Naive thymus-derived CD4-positive, alpha-beta T cell (primary cell): ENCODE measurements at regions not wholly inside any gene's neighbourhood (a gene's known extent, or its start where the extent isn't known, plus 50 kb on each side); places are given as distances from the start of the nearest gene placed in this dataset.
"Not testable (repeated sequence)": the region's sequence is repeated elsewhere in the genome, so short reads cannot be mapped to it uniquely, and the experiment has no call there.

Source experiments
- ATAC-seq: fragments of 150-1000 bp; cut with Tn5 transposase; 2 replicates; pipeline ENCODE4 v1.10.0; 2021; ENCODE audit warnings: mild to moderate bottlenecking, moderate library complexity
- CTCF ChIA-PET: fragments of 350-600 bp; sonication (Branson Sonifier 250); formaldehyde crosslinking; loops from one replicate; lab custom pipeline; 2021; ENCODE audit warnings: antibody characterized with exemption; lab: Charles Lee
- POLR2A ChIA-PET: fragments of 350-600 bp; sonication (Branson Sonifier 250); formaldehyde crosslinking; loops from one replicate; lab custom pipeline; 2021; ENCODE audit warnings: antibody characterized with exemption, inconsistent platforms; lab: Charles Lee
- DNase-seq, 9 donors: peaks; one replicate each; pipeline versions ENCODE4 v3.0.0 to v3.0.0-alpha.2; 2020 to 2022; ENCODE audit warnings: mixed read lengths in 1 of 9
- H3K27ac ChIP-seq: one replicate; pipeline ENCODE4 v1.7.0; 2013; ENCODE audit warnings: mild to moderate bottlenecking, low read depth, low read length, moderate library complexity
- H3K27me3 ChIP-seq, 2 donors: one replicate each; pipeline ENCODE4 v1.7.0; 2013; ENCODE audit warnings: low read length in 2 of 2, mild to moderate bottlenecking in 2 of 2, moderate library complexity in 2 of 2; ENCODE audit not compliant: control insufficient read depth in 2 of 2, insufficient read depth in 2 of 2
- H3K36me3 ChIP-seq, 3 experiments: 1 replicate in 2 of 3; 2 replicates in 1 of 3; pipeline ENCODE4 v1.7.0; 2013; ENCODE audit warnings: low read length in 3 of 3, mild to moderate bottlenecking in 3 of 3, moderate library complexity in 1 of 3; ENCODE audit not compliant: insufficient read depth in 3 of 3, control insufficient read depth in 2 of 3
- H3K4me1 ChIP-seq, 2 donors: one replicate each; pipeline ENCODE4 v1.7.0; 2013; ENCODE audit warnings: low read length in 2 of 2, mild to moderate bottlenecking in 2 of 2, moderate library complexity in 1 of 2; ENCODE audit not compliant: control insufficient read depth in 2 of 2, insufficient read depth in 2 of 2
- H3K4me3 ChIP-seq: 2 replicates; pipeline ENCODE4 v1.7.0; 2013; ENCODE audit warnings: mild to moderate bottlenecking, low read length
- H3K9me3 ChIP-seq, 3 experiments: 1 replicate in 2 of 3; 2 replicates in 1 of 3; pipeline ENCODE4 v1.7.0; 2013; ENCODE audit warnings: low read length in 3 of 3; ENCODE audit not compliant: control insufficient read depth in 2 of 3
- H3K27ac Mint-ChIP-seq, 9 donors: one replicate each; pipeline ENCODE4 v1.8.0; 2020 to 2022; ENCODE audit warnings: mixed read lengths in 9 of 9, mild to moderate bottlenecking in 8 of 9, moderate library complexity in 5 of 9, inconsistent platforms in 2 of 9
- H3K27me3 Mint-ChIP-seq, 5 donors: one replicate each; pipeline ENCODE4 v1.8.0; 2021 to 2022; ENCODE audit warnings: mixed read lengths in 5 of 5, mild to moderate bottlenecking in 1 of 5
- H3K36me3 Mint-ChIP-seq, 5 donors: one replicate each; pipeline ENCODE4 v1.8.0; 2020 to 2022; ENCODE audit warnings: mixed read lengths in 5 of 5, mild to moderate bottlenecking in 3 of 5, inconsistent platforms in 1 of 5
- H3K4me1 Mint-ChIP-seq, 7 donors: one replicate each; pipeline ENCODE4 v1.8.0; 2020 to 2022; ENCODE audit warnings: mixed read lengths in 7 of 7, mild to moderate bottlenecking in 3 of 7, inconsistent platforms in 1 of 7
- H3K4me3 Mint-ChIP-seq, 10 donors: one replicate each; pipeline ENCODE4 v1.8.0; 2020 to 2022; ENCODE audit warnings: mild to moderate bottlenecking in 10 of 10, mixed read lengths in 10 of 10, moderate library complexity in 6 of 10, inconsistent platforms in 2 of 10
- H3K9me3 Mint-ChIP-seq, 11 donors: one replicate each; pipeline ENCODE4 v1.8.0; 2020 to 2022; ENCODE audit warnings: mixed read lengths in 11 of 11, mild to moderate bottlenecking in 4 of 11, inconsistent platforms in 1 of 11, moderate library complexity in 1 of 11
- intact Hi-C, 2 donors: fragments of 100-400 bp; cut with micrococcal nuclease; formaldehyde crosslinking; loops; one replicate each; pipeline ENCODE4 v1.15.1; 2023

DNA sequence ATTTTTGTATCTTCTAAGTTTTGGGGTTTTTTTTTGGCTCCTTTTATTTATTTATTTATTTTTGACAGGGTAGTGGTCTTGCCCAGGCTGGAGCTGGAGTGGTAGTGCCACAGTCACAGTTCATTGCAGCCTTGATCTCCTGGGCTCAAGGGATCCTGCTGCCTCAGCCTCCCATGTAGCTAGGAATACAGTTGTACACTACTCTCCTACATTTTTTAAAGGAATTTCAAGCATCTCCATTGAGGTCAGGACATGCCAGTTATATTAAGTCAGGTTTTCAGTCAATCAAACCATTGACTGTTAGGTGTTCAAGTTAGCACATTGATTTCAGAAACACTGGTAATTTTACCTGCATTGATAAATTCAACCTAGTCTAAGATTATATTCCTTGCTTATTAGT, 480.5 kb upstream of the SPRY2 start:
- no peaks in the 10 kb centered on the region for H3K4me1 Mint-ChIP-seq
- intact Hi-C loops = no loop called here
- H3K27me3 Mint-ChIP-seq = no peaks in the 10 kb centered on the region
- ATAC-seq = no peak
- no peak overlapping the region for H3K4me3 ChIP-seq
- no peaks in the 10 kb centered on the region for H3K36me3 Mint-ChIP-seq
- no peaks in the 10 kb centered on the region for H3K36me3 ChIP-seq
- H3K9me3 ChIP-seq = no peaks in the 10 kb centered on the region
- peaks cover 0 to 17% (median 5%) of the 10 kb centered on the region in 11 donors for H3K9me3 Mint-ChIP-seq
- no peak overlapping the region for H3K27ac Mint-ChIP-seq
- no peak overlapping the region for H3K4me3 Mint-ChIP-seq
- H3K27me3 ChIP-seq = no peaks in the 10 kb centered on the region
- no peak for DNase-seq
- H3K27ac ChIP-seq = no peak overlapping the region
- ChIA-PET CTCF (no interaction called here), POLR2A (no interaction called here)
- H3K4me1 ChIP-seq = no peaks in the 10 kb centered on the region

DNA sequence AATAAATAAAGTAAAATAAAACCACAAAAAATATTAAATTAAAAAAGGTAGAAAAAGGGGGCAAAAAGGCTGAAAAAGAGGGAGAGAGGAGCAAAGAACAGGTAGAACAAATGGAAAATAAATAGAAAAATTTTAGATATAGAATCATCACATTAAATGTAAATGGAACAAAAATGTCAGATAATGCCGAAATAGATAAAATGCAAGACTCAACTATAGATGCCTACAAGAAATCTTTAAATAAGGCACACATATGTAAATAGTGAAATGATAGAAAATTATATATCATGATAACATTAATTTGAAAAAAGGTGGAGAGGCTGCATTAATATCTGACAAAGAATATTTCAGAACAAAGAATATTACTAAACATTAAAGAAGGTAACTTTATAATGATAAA, 477.1 kb upstream of the SPRY2 start:
- H3K27me3 Mint-ChIP-seq = no peaks in the 10 kb centered on the region
- no peaks in the 10 kb centered on the region for H3K27me3 ChIP-seq
- ATAC-seq = no peak
- no peaks in the 10 kb centered on the region for H3K9me3 ChIP-seq
- H3K27ac ChIP-seq = no peak overlapping the region
- no peak overlapping the region for H3K27ac Mint-ChIP-seq
- CTCF ChIA-PET = no interaction called here
- H3K4me1 Mint-ChIP-seq = no peaks in the 10 kb centered on the region
- H3K4me3 Mint-ChIP-seq = no peak overlapping the region
- H3K4me1 ChIP-seq = no peaks in the 10 kb centered on the region
- no peak overlapping the region for H3K4me3 ChIP-seq
- POLR2A ChIA-PET = no interaction called here
- peaks cover 0 to 12% (median 4%) of the 10 kb centered on the region in 11 donors for H3K9me3 Mint-ChIP-seq
- no peak for DNase-seq
- no peaks in the 10 kb centered on the region for H3K36me3 Mint-ChIP-seq
- H3K36me3 ChIP-seq = no peaks in the 10 kb centered on the region
- intact Hi-C loops = no loop called here

- no peak overlapping the region for H3K27ac Mint-ChIP-seq
- H3K36me3 Mint-ChIP-seq = no peaks in the 10 kb centered on the region
- H3K4me3 ChIP-seq = no peak overlapping the region
- H3K9me3 ChIP-seq = no peaks in the 10 kb centered on the region
- no peak overlapping the region for H3K4me3 Mint-ChIP-seq
- no peaks in the 10 kb centered on the region for H3K4me1 Mint-ChIP-seq
- CTCF ChIA-PET = no interaction called here
- ATAC-seq (no peak), DNase-seq (no peak)
- no peaks in the 10 kb centered on the region for H3K27me3 Mint-ChIP-seq
- no peaks in the 10 kb centered on the region for H3K4me1 ChIP-seq
- H3K9me3 Mint-ChIP-seq = peaks cover 0 to 13% (median 9%) of the 10 kb centered on the region in 11 donors
- no peaks in the 10 kb centered on the region for H3K27me3 ChIP-seq
- H3K27ac ChIP-seq = no peak overlapping the region
- H3K36me3 ChIP-seq = no peaks in the 10 kb centered on the region
- intact Hi-C loops = no loop called here
- POLR2A ChIA-PET = no interaction called here
Measured at GRCh38 chr13:80814541-80814940, 473.6 kb upstream of the SPRY2 start.

- ATAC-seq, H3K4me3 ChIP-seq, H3K4me3 Mint-ChIP-seq, intact Hi-C loops, H3K27me3 ChIP-seq, H3K4me1 ChIP-seq, H3K4me1 Mint-ChIP-seq, H3K27ac ChIP-seq, H3K36me3 ChIP-seq, H3K27ac Mint-ChIP-seq, CTCF ChIA-PET, POLR2A ChIA-PET, H3K36me3 Mint-ChIP-seq, H3K9me3 ChIP-seq, H3K27me3 Mint-ChIP-seq, DNase-seq: not testable (repeated sequence)
- H3K9me3 Mint-ChIP-seq = peaks cover 0 to 15% (median 2%) of the 10 kb centered on the region in 11 donors
Measured at GRCh38 chr13:80810294-80810693, 469.4 kb upstream of the SPRY2 start.

GRCh38 chr13:80802946-80803345, 462.0 kb upstream of the SPRY2 start:
- ChIA-PET CTCF (no interaction called here), POLR2A (no interaction called here)
- Histone ChIP-seq H3K36me3 (no peaks in the 10 kb centered on the region), H3K9me3 (no peaks in the 10 kb centered on the region), H3K4me3 (no peak overlapping the region), H3K27ac (no peak overlapping the region), H3K27me3 (no peaks in the 10 kb centered on the region), H3K4me1 (no peaks in the 10 kb centered on the region)
- Mint-ChIP-seq H3K4me3 (no peak overlapping the region), H3K27me3 (no peaks in the 10 kb centered on the region), H3K9me3 (peaks cover 0 to 9% (median 3%) of the 10 kb centered on the region in 11 donors), H3K4me1 (no peaks in the 10 kb centered on the region), H3K27ac (no peak overlapping the region), H3K36me3 (no peaks in the 10 kb centered on the region)
- ATAC-seq (no peak), DNase-seq (no peak)
- intact Hi-C loops = no loop called here

DNA sequence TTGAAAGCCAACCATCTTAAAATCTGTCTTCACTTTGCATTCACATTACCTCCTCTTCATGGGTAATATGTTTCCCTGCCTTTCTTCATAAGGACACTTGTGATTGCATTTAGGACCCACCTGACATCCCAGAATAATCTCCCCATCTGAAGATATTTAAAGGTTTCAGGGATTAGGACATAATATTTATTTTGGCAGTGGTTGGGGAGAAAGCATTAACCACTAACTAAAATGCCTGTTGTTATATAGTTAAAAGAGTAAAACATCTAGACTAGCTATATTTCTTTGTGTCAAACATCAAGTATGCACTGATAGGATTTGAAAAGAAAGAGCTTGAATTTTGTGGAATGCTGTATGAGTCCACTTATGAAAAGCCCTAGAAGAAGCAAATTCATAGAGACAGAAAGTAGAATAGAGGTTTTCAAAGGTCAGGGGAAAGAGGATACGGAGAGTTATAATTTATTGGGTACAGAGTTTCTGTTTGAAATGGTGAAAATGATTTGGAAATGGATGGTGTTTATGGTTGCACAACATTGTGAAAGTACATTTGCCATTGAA, 457.7 kb upstream of the SPRY2 start:
- Mint-ChIP-seq H3K36me3 (no peaks in the 10 kb centered on the region), H3K9me3 (peaks cover 0 to 11% (median 2%) of the 10 kb centered on the region in 11 donors), H3K4me3 (no peak overlapping the region), H3K27me3 (no peaks in the 10 kb centered on the region), H3K27ac (no peak overlapping the region), H3K4me1 (no peaks in the 10 kb centered on the region)
- no peaks in the 10 kb centered on the region for H3K9me3 ChIP-seq
- ChIA-PET CTCF (no interaction called here), POLR2A (no interaction called here)
- intact Hi-C loops = no loop called here
- no peaks in the 10 kb centered on the region for H3K4me1 ChIP-seq
- no peaks in the 10 kb centered on the region for H3K27me3 ChIP-seq
- ATAC-seq (no peak), DNase-seq (no peak)
- no peaks in the 10 kb centered on the region for H3K36me3 ChIP-seq
- no peak overlapping the region for H3K27ac ChIP-seq
- no peak overlapping the region for H3K4me3 ChIP-seq

DNA sequence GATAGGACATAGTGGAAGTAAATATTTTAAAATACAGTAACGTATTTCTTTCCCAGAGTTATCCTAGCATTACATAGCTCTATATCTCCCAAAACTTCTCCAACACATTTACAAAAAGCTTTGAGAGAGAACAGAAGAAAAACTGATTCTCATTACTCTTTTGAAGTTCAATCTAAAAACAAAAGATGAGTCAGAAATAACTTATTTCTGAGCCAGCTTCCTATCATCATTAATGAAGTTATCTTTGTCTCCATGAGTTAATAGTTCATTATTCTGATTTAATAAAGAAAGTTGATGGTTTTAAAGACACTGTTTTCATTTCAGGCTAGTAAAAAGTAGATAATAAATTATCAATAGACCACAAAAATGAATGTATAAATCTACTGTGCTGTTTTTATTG, 446.7 kb upstream of the SPRY2 start:
- H3K27ac ChIP-seq = no peak overlapping the region
- no peaks in the 10 kb centered on the region for H3K4me1 ChIP-seq
- no peaks in the 10 kb centered on the region for H3K36me3 Mint-ChIP-seq
- no peaks in the 10 kb centered on the region for H3K9me3 ChIP-seq
- H3K36me3 ChIP-seq = no peaks in the 10 kb centered on the region
- ChIA-PET CTCF (no interaction called here), POLR2A (no interaction called here)
- H3K9me3 Mint-ChIP-seq = peaks cover 0 to 9% (median 0%) of the 10 kb centered on the region in 11 donors
- no peak overlapping the region for H3K4me3 ChIP-seq
- H3K27me3 ChIP-seq = no peaks in the 10 kb centered on the region
- H3K27ac Mint-ChIP-seq = no peak overlapping the region
- ATAC-seq (no peak), DNase-seq (no peak)
- H3K4me1 Mint-ChIP-seq = no peaks in the 10 kb centered on the region
- no peak overlapping the region for H3K4me3 Mint-ChIP-seq
- intact Hi-C loops = no loop called here
- H3K27me3 Mint-ChIP-seq = no peaks in the 10 kb centered on the region
